RPMI8226 (cell line): ENCODE measurements at regions not wholly inside any gene's neighbourhood (a gene's known extent, or its start where the extent isn't known, plus 50 kb on each side); places are given as distances from the start of the nearest gene placed in this dataset.
"Not testable (repeated sequence)": the region's sequence is repeated elsewhere in the genome, so short reads cannot be mapped to it uniquely, and the experiment has no call there.

Source experiments
- DNase-seq: peaks from one replicate; pipeline ENCODE4 v3.0.0-alpha.2; 2015

DNA sequence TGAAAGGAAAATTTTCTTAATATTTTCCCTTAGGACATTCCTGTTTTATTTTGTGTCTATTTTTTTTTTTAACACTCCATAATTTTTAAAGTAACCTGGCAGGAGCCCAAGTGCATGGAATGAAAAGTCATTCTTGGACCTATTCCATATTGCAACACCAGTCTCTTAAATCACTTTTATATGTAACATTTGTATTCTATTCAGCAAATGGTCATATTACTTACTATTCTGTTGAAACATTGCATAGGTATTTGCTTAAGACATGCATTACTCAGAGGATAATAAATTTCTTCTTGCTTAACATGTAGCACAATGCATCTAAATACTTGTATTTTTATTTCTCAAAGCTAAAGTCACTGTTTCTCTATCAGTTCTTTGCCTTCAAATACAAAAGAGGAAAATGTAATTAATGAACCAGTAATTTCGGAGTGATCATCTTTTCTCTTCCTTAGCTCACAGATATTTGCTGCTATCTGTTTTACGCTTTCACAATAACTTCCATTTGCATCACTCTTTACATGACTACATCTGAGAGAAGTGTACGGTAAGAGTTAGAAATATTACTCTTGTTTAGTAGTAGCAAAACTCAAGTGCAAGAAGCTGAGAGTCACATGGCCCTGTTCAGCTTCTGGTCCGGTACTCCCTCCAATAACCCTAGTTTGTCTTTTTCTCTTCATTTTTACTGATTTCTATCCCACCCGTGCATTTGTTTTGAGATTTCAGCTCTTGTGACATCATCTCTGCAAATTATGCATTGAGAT lies 394.8 kb downstream of the USP25 start:
- DNase-seq: no peak

DNA sequence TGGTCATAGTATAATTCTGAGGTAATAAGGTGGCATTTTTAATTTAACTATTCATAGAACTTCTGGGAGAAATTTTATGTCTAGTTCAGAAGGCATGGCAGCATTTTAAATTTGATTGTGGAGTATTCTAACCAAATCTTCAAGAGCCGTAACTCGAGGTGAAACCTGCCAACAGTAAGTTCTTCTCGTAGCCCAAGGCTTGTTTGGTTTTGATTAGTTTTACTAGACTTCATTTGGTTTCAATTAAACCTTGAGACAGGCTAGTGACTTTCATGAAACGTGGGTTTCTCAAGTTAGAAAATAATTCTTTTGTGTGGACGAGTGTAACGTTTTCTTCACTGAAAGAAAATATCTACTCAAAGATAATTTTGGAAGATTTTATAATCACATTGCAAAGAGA lies 395.5 kb downstream of the USP25 start:
- DNase-seq: no peak

GRCh38 chr21:16132453-16132852 lies 402.7 kb downstream of the USP25 start:
- not testable (repeated sequence) for DNase-seq

- no peak for DNase-seq
Observed at GRCh38 chr21:16133248-16133647, 403.5 kb downstream of the USP25 start.

DNA sequence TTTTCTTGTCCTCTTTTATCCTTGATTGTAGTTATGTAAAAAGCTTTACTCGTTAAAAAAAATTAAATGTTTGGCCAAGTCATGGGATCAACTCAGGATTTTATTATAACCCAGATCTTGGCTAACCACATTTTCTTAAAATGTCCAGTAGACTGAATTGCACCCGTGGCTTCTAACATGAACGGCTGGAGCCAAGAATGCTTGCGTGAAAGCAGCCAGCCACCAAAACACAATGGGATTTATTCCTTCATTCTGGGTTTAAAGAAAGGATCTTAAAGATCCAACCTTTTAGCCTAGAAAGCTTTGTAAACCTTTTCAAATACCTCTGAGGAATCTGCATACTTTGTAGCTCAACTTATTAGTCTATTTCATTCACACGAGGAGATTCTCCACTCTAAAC lies 404.4 kb downstream of the USP25 start:
- DNase-seq: no peak

- DNase-seq: no peak
Observed at GRCh38 chr21:16137106-16137505, 407.3 kb downstream of the USP25 start.

GRCh38 chr21:16145052-16145451 lies 415.3 kb downstream of the USP25 start:
- no peak for DNase-seq

DNA sequence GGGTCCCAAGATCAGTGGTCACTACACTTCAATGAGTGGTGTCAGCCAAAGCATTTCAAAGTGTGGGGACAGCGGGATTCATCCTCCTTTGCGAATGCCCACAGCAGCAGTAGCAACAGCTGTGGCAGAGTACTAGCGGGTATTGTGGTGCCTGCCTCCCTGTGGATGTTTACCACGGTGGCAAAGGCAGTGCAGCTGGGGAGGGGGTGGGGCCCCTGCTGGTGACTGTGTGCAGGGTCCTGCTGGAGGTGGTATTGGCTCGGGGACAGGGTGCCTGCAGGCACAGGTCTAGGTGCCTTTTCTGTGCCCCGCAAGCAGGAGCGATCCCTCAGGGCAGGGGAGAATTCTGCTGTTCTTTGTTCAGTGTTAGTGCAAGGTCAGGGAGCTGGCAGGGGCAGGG lies 415.7 kb downstream of the USP25 start:
- DNase-seq: no peak

- no peak for DNase-seq
Observed at GRCh38 chr21:16154321-16154720, 424.5 kb downstream of the USP25 start.

- no peak for DNase-seq
Observed at GRCh38 chr21:16154951-16155635, 425.3 kb downstream of the USP25 start.

GRCh38 chr21:16156841-16157489 lies 427.2 kb downstream of the USP25 start:
- DNase-seq: no peak

- DNase-seq: no peak
Observed at GRCh38 chr21:16159213-16159970, 429.6 kb downstream of the USP25 start.

- no peak for DNase-seq
Observed at GRCh38 chr21:16159971-16160350, 430.2 kb downstream of the USP25 start.

DNA sequence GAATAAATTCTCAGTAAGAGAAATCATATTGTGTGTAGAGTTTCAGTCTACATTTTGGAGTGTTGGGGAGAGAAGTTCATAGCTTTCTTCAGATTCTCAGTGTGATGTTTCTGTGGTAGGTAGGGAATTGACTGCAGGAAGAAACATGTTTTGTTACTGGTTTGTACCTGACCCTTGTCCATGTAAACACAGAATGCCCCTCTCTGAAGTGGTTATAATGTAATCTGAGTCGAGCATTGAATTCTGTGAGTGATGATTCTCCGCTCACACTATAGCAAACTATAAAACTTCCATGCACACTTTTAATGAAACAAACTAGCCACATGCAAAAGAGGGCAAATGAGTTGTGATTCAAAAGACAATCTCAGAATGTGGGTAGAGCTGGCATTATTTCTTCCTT lies 433.2 kb downstream of the USP25 start:
- no peak for DNase-seq

DNA sequence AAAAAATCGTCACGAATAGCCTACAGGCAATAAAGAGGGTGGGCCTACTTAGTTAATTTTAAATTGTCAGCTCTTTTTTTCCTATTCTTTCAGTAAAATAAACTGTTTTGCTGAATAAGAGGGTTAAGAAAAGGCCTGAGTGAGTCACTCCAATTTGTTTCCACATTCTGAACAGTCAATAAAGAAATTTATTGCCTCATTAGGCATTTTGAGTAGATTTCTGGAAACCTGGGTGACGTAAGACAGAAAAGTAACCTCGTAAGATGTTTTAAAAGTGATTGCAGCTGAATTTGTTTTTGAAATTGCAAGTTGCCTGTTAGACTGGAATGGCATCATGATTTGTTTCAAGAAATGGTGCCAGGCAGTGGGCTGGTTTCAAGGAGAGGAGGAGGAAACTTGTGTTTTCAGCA lies 439.3 kb downstream of the USP25 start:
- no peak for DNase-seq

DNA sequence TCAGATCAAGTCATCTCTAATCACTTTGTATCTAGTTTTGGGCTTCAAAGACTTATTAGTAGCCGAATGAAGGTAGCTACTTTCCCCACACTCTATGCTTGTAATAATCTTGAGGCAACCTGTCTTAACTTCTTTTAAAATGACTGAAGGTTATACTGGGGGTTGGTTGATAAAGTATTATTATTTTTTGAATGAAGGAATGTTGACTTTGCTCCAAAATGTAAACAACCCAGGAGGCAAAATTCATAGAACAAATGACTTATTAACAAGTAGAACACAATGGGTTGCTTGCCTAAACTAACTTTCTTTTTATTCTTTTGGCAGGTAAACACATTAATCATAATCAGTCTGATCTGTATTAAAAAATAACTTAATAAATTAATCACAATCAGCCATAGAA lies 440.0 kb downstream of the USP25 start:
- DNase-seq: no peak

- DNase-seq: no peak
Observed at GRCh38 chr21:16176570-16176969, 446.8 kb downstream of the USP25 start.

- no peak for DNase-seq
Observed at GRCh38 chr21:16177532-16177931, 447.8 kb downstream of the USP25 start.

DNA sequence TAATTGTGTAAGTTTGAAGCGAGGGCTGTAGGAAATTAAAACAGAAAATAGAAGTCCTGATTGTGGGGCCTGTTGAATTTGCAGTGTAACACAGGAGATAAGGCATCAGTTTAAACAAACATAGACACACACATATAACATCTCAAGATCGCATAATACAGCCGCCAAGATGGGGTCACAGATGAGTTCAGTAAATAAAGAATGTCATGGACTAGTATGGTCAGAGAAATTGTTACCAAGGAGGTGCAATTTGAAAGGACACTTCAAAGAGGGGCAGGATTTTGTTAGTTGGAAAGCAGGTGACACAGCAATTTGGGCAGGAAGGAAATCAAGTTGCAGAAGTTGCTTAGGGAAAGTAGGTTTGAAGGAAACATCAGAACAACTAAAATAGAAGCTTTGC lies 450.0 kb downstream of the USP25 start:
- DNase-seq: peak; percentile 13

DNA sequence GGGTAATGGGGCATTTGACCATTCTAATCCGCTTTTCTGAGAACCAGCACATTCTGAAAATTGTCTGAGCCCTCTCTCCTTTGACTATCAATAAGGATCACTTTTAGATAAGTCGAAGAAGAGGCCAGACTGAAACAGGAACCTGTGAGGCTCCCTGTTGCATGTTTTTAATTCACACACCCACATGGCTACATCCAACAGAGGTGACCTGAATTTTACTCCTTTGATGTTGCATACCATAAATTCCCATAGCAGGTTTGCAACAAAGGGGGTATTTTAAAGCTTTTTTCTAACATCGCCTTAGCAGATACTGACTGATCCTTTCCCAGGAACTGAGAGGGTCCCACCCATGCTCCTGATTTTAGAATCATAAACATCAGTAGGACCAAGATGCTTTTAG lies 450.8 kb downstream of the USP25 start:
- no peak for DNase-seq

- DNase-seq: no peak
Observed at GRCh38 chr21:16181018-16181417, 451.2 kb downstream of the USP25 start.

GRCh38 chr21:16185766-16186165 lies 456.0 kb downstream of the USP25 start:
- DNase-seq: no peak

- no peak for DNase-seq
Observed at GRCh38 chr21:16186742-16187141, 457.0 kb downstream of the USP25 start.
